ENCODE measurements at regions not wholly inside any gene's neighbourhood (a gene's known extent, or its start where the extent isn't known, plus 50 kb on each side); places are given as distances from the start of the nearest gene placed in this dataset.
"Not testable (repeated sequence)": the region's sequence is repeated elsewhere in the genome, so short reads cannot be mapped to it uniquely, and the experiment has no call there.

- not testable (repeated sequence) for DNase-seq, H3K9me3 ChIP-seq, H3K36me3 ChIP-seq, H3K27me3 ChIP-seq, H3K4me3 ChIP-seq
Observed at GRCh38 chr17:16832853-16833252, 139.1 kb downstream of the TNFRSF13B start.

GRCh38 chr17:16832206-16832605 lies 139.7 kb downstream of the TNFRSF13B start:
- DNase-seq, H3K9me3 ChIP-seq, H3K4me3 ChIP-seq, H3K36me3 ChIP-seq, H3K27me3 ChIP-seq: not testable (repeated sequence)

- not testable (repeated sequence) for H3K27me3 ChIP-seq, H3K4me3 ChIP-seq, H3K9me3 ChIP-seq, H3K36me3 ChIP-seq, DNase-seq
Observed at GRCh38 chr17:16830770-16831169, 140.7 kb downstream of the CCDC144A start.

- not testable (repeated sequence) for H3K27me3 ChIP-seq, H3K36me3 ChIP-seq, DNase-seq, H3K4me3 ChIP-seq, H3K9me3 ChIP-seq
Observed at GRCh38 chr17:16830219-16830618, 140.2 kb downstream of the CCDC144A start.
